Cardiac muscle cell (in vitro differentiated cells and primary cell): ENCODE measurements at regions not wholly inside any gene's neighbourhood (a gene's known extent, or its start where the extent isn't known, plus 50 kb on each side); places are given as distances from the start of the nearest gene placed in this dataset.

Source experiments
- DNase-seq, 2 donors: peaks; one replicate each; pipeline versions ENCODE4 v3.0.0 to v3.0.0-alpha.2; 2010 to 2017; ENCODE audit warnings: low read depth in 1 of 2, low spot score in 1 of 2
- H3K27ac ChIP-seq: fragments of 200-600 bp; sonication (generic); 2 replicates; pipeline ENCODE4 v1.5.1; 2016
- H3K27me3 ChIP-seq: fragments of 200-600 bp; sonication (generic); 2 replicates; pipeline ENCODE4 v1.6.0; 2016; ENCODE audit warnings: control low read depth
- H3K36me3 ChIP-seq: fragments of 200-600 bp; sonication (generic); 2 replicates; pipeline ENCODE4 v1.5.1; 2016; ENCODE audit warnings: control low read depth
- H3K4me1 ChIP-seq: fragments of 200-600 bp; sonication (generic); 2 replicates; pipeline ENCODE4 v1.8.1; 2017; ENCODE audit warnings: low read depth, mild to moderate bottlenecking, mixed run types
- H3K4me3 ChIP-seq: fragments of 200-600 bp; sonication (generic); 2 replicates; pipeline ENCODE4 v1.5.1; 2016; ENCODE audit warnings: mild to moderate bottlenecking
- H3K9me3 ChIP-seq: fragments of 200-600 bp; sonication (generic); 2 replicates; pipeline ENCODE4 v1.5.1; 2017; ENCODE audit warnings: low read depth, mild to moderate bottlenecking, control low read depth
- TF ChIP-seq, protein P1 (sequence below): IDR thresholded peaks from 2 replicates; pipeline ENCODE4 v1.5.1; 2012; ENCODE audit warnings: low read depth, mild to moderate bottlenecking, low read length

DNA sequence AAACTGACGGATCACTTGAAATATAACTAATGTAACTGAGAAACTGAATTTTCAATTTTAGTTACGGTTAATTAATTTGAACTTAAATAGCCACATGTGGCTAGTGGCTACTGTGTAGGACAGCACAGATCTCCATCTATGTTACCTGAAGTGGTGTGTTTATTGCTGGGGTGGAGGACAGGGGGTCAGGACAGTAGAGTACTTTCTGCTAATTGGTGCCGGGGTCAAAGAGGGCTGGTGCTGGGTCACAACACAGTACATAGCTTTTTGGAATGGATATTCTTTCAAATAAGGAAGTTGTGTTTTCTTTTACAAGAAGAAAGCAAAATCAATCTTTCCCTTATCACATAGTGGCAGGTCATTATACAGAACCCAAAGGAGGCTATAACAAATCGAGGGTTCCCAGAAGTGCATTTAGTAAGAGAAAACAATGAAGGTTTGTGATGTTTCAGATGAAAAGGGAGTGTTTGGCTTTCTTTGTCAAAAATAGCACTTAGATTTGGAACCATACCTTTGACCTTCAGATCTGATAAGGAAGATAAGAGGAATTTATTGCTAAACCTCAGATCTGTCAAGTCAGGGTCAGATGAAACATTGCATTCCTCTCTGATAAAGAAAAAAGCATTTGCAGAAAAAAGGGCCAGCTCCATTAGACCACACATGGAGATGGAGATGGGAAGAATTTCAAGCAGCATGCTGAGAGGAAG lies 384.5 kb downstream of the AASDHPPT start:
- DNase-seq = peak in 1 of 2 donors; percentile 75
- Histone ChIP-seq H3K27ac (no peak overlapping the region), H3K36me3 (no peaks in the 10 kb centered on the region), H3K27me3 (no peaks in the 10 kb centered on the region), H3K9me3 (no peaks in the 10 kb centered on the region), H3K4me3 (no peak overlapping the region), H3K4me1 (peaks cover 3% of the 10 kb centered on the region)
- TF ChIP-seq, protein P1, sequence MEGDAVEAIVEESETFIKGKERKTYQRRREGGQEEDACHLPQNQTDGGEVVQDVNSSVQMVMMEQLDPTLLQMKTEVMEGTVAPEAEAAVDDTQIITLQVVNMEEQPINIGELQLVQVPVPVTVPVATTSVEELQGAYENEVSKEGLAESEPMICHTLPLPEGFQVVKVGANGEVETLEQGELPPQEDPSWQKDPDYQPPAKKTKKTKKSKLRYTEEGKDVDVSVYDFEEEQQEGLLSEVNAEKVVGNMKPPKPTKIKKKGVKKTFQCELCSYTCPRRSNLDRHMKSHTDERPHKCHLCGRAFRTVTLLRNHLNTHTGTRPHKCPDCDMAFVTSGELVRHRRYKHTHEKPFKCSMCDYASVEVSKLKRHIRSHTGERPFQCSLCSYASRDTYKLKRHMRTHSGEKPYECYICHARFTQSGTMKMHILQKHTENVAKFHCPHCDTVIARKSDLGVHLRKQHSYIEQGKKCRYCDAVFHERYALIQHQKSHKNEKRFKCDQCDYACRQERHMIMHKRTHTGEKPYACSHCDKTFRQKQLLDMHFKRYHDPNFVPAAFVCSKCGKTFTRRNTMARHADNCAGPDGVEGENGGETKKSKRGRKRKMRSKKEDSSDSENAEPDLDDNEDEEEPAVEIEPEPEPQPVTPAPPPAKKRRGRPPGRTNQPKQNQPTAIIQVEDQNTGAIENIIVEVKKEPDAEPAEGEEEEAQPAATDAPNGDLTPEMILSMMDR = no peak

- DNase-seq = peak in 1 of 2 donors; percentile 25
- H3K4me3 ChIP-seq = no peak overlapping the region
- H3K27ac ChIP-seq = no peak overlapping the region
- TF ChIP-seq, protein P1 = no peak
- H3K27me3 ChIP-seq = no peaks in the 10 kb centered on the region
- no peaks in the 10 kb centered on the region for H3K36me3 ChIP-seq
- peaks cover 14% of the 10 kb centered on the region for H3K4me1 ChIP-seq
- no peaks in the 10 kb centered on the region for H3K9me3 ChIP-seq
Measured at GRCh38 chr11:106463154-106463553, 385.7 kb downstream of the AASDHPPT start.

DNA sequence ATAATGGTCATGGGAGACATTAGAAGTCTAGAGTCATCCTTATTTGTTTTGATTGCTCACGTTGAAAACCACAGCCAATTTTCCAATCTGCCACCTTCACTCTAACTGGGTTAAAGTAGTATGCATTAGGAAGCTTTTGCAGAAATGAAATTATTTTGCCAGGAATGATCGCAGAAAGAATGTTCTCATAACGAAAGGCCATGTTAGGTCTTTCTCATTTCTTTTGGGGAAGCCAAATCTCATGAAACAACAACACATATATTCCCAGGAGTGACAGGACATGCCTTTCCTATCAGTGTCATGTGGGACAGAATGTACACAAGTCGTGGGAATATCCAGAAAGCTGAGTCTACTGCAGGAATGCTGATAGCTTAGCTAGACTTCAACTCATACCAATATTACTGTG lies 386.3 kb downstream of the AASDHPPT start:
- TF ChIP-seq, protein P1 = no peak
- DNase-seq = peak in 1 of 2 donors; percentile 78
- Histone ChIP-seq H3K36me3 (no peaks in the 10 kb centered on the region), H3K4me3 (no peak overlapping the region), H3K9me3 (no peaks in the 10 kb centered on the region), H3K27ac (no peak overlapping the region), H3K4me1 (peaks cover 21% of the 10 kb centered on the region), H3K27me3 (no peaks in the 10 kb centered on the region)

GRCh38 chr11:106464728-106465127 lies 387.3 kb downstream of the AASDHPPT start:
- Histone ChIP-seq H3K27me3 (no peaks in the 10 kb centered on the region), H3K27ac (no peak overlapping the region), H3K4me3 (no peak overlapping the region), H3K4me1 (peaks cover 27% of the 10 kb centered on the region), H3K36me3 (no peaks in the 10 kb centered on the region), H3K9me3 (no peaks in the 10 kb centered on the region)
- no peak for DNase-seq
- TF ChIP-seq, protein P1 = no peak

- peak in 1 of 2 donors; percentile 76 for DNase-seq
- H3K27ac ChIP-seq = no peak overlapping the region
Measured at GRCh38 chr11:106466521-106467080, 389.1 kb downstream of the AASDHPPT start.

More at GRCh38 chr11:106466521-106467080, 389.1 kb downstream of the AASDHPPT start:
- no peaks in the 10 kb centered on the region for H3K27me3 ChIP-seq
- H3K9me3 ChIP-seq = no peaks in the 10 kb centered on the region
- peaks cover 29% of the 10 kb centered on the region for H3K4me1 ChIP-seq
- H3K4me3 ChIP-seq = no peak overlapping the region
- TF ChIP-seq, protein P1 = no peak
- H3K36me3 ChIP-seq = no peaks in the 10 kb centered on the region
